ENCODE measurements at regions not wholly inside any gene's neighbourhood (a gene's known extent, or its start where the extent isn't known, plus 50 kb on each side); places are given as distances from the start of the nearest gene placed in this dataset.

GRCh38 chr6:792662-793061 lies 99.7 kb upstream of the EXOC2 start:
- intact Hi-C loops (cut with micrococcal nuclease), result loop anchor here in 1 of 2 donors (10.0 kb wide), 1 partner anchor 602 kb away; no protein-coding TSS in a partner anchor
- Mint-ChIP-seq H3K9me3 (peaks cover 2 to 7% (median 5%) of the 10 kb centered on the region in 7 donors), H3K36me3 (no peaks in the 10 kb centered on the region), H3K27ac (no peak overlapping the region), H3K27me3 (ENCODE audit: low read depth in 3 of 3) (peaks cover 23 to 63% (median 48%) of the 10 kb centered on the region in 3 donors), H3K4me1 (peaks cover 3% of the 10 kb centered on the region), H3K4me3 (no peak overlapping the region)
- Histone ChIP-seq H3K79me2 (ENCODE audit: insufficient read depth, low read length) (no peaks in the 10 kb centered on the region), H3K9ac (ENCODE audit: insufficient read depth, low read length, poor library complexity, severe bottlenecking) (no peak overlapping the region), H3K36me3 (replicated peaks in 1 of 2; ENCODE audit: control insufficient read depth in 1 of 2, insufficient read depth in 2 of 2, low read length in 2 of 2) (no peaks in the 10 kb centered on the region), H2AFZ (ENCODE audit: insufficient read depth, low read depth, low read length, poor library complexity, severe bottlenecking) (no peak overlapping the region), H3K4me3 (replicated peaks in 1 of 3; ENCODE audit: low read depth in 2 of 3, low read length in 3 of 3) (no peak overlapping the region), H3K4me2 (replicated peaks; ENCODE audit: extremely low read depth, low read length, poor library complexity, severe bottlenecking) (no peak overlapping the region), H3K27me3 (ENCODE audit: control insufficient read depth in 2 of 2, insufficient read depth in 2 of 2, low read length in 2 of 2) (peaks cover 26 to 42% of the 10 kb centered on the region in 2 donors), H3K9me3 (replicated peaks in 1 of 2; ENCODE audit: control insufficient read depth in 1 of 2, insufficient read depth in 1 of 2, low read length in 2 of 2) (peaks cover 0 to 4% of the 10 kb centered on the region in 2 donors), H3K4me1 (ENCODE audit: control insufficient read depth in 1 of 2, insufficient read depth in 2 of 2, low read length in 2 of 2) (no peaks in the 10 kb centered on the region), H4K20me1 (ENCODE audit: insufficient read depth, low read length) (no peaks in the 10 kb centered on the region), H3K27ac (ENCODE audit: low read depth in 1 of 2, low read length in 2 of 2) (no peak overlapping the region)
- 52% methylated on average over 6 of the region's 11 CpGs for WGBS (ENCODE audit: insufficient coverage)
- TF ChIP-seq, protein P1, sequence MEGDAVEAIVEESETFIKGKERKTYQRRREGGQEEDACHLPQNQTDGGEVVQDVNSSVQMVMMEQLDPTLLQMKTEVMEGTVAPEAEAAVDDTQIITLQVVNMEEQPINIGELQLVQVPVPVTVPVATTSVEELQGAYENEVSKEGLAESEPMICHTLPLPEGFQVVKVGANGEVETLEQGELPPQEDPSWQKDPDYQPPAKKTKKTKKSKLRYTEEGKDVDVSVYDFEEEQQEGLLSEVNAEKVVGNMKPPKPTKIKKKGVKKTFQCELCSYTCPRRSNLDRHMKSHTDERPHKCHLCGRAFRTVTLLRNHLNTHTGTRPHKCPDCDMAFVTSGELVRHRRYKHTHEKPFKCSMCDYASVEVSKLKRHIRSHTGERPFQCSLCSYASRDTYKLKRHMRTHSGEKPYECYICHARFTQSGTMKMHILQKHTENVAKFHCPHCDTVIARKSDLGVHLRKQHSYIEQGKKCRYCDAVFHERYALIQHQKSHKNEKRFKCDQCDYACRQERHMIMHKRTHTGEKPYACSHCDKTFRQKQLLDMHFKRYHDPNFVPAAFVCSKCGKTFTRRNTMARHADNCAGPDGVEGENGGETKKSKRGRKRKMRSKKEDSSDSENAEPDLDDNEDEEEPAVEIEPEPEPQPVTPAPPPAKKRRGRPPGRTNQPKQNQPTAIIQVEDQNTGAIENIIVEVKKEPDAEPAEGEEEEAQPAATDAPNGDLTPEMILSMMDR (IDR thresholded peaks at IDR 0.05), result no peak
- DNase-seq, result no peak

DNA sequence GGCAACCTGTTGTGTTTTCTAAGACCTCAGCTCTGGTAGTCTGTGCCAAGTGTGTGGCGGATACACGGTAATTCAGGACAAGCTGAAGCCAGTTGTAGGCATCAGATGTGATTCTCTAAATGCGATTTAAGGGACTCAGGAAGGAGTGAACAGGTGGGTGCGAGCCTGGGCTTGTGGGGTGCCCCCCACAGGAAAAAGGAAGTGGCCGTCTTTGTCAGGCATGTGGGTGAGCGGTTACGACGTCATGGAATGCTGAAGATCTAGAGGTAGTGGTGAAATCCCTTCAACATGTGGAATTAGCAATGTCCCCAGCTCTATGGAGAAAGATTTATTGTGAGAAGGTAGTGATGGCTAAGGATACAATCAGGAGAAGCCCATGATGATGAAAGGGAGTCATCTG lies 95.1 kb upstream of the EXOC2 start:
- peaks cover 3% of the 10 kb centered on the region for H3K4me1 Mint-ChIP-seq
- H3K36me3 ChIP-seq (replicated peaks in 1 of 2; ENCODE audit: control insufficient read depth in 1 of 2, insufficient read depth in 2 of 2, low read length in 2 of 2), result no peaks in the 10 kb centered on the region
- H3K27me3 Mint-ChIP-seq (ENCODE audit: low read depth in 3 of 3), result peaks cover 5 to 29% (median 29%) of the 10 kb centered on the region in 3 donors
- H3K4me3 Mint-ChIP-seq, result no peak overlapping the region
- intact Hi-C loops (cut with micrococcal nuclease), result loop anchor here in 1 of 2 donors (10.0 kb wide), 1 partner anchor 193 kb away; no protein-coding TSS in a partner anchor
- WGBS (ENCODE audit: insufficient coverage), result 15% methylated on average over 8 of the region's 8 CpGs
- H3K9ac ChIP-seq (ENCODE audit: insufficient read depth, low read length, poor library complexity, severe bottlenecking), result no peak overlapping the region
- no peak for DNase-seq
- H3K9me3 Mint-ChIP-seq, result peaks cover 2 to 7% (median 5%) of the 10 kb centered on the region in 7 donors
- H4K20me1 ChIP-seq (ENCODE audit: insufficient read depth, low read length), result no peaks in the 10 kb centered on the region
- peaks cover 0 to 4% of the 10 kb centered on the region in 2 donors for H3K9me3 ChIP-seq (replicated peaks in 1 of 2; ENCODE audit: control insufficient read depth in 1 of 2, insufficient read depth in 1 of 2, low read length in 2 of 2)
- TF ChIP-seq, protein P1 (IDR thresholded peaks at IDR 0.05), result no peak
- H3K79me2 ChIP-seq (ENCODE audit: insufficient read depth, low read length), result no peaks in the 10 kb centered on the region
- H3K4me1 ChIP-seq (ENCODE audit: control insufficient read depth in 1 of 2, insufficient read depth in 2 of 2, low read length in 2 of 2), result no peaks in the 10 kb centered on the region
- H3K36me3 Mint-ChIP-seq, result no peaks in the 10 kb centered on the region
- no peak overlapping the region for H3K4me3 ChIP-seq (replicated peaks in 1 of 3; ENCODE audit: low read depth in 2 of 3, low read length in 3 of 3)
- peak overlapping the region in 1 of 7 donors; percentile 11 for H3K27ac Mint-ChIP-seq
- H3K4me2 ChIP-seq (replicated peaks; ENCODE audit: extremely low read depth, low read length, poor library complexity, severe bottlenecking), result no peak overlapping the region
- peaks cover 4 to 6% of the 10 kb centered on the region in 2 donors for H3K27me3 ChIP-seq (ENCODE audit: control insufficient read depth in 2 of 2, insufficient read depth in 2 of 2, low read length in 2 of 2)
- no peak overlapping the region for H2AFZ ChIP-seq (ENCODE audit: insufficient read depth, low read depth, low read length, poor library complexity, severe bottlenecking)
- no peak overlapping the region for H3K27ac ChIP-seq (ENCODE audit: low read depth in 1 of 2, low read length in 2 of 2)
